ENCODE measurements at regions not wholly inside any gene's neighbourhood (a gene's known extent, or its start where the extent isn't known, plus 50 kb on each side); places are given as distances from the start of the nearest gene placed in this dataset.
"Not testable (repeated sequence)": the region's sequence is repeated elsewhere in the genome, so short reads cannot be mapped to it uniquely, and the experiment has no call there.

DNA sequence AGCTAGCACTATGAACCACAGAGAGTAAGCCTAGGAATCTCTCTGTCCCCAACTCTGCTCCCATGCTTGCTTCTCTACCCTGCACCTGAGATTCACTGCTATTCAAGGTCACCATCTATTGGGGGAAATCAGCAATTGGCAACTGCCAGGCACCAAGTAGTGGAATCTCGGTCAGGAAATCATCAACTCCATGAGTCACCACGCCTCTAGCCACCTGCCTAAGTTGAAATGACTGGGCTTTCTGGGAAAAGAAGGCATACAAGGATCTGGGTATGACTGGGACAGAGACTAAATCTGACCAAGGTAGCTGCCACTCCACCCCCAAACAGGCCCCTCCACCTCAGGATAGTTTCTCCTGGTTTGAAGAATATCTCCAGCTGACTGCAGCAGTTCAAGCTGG, 464.1 kb upstream of the CBLB start:
- no peak overlapping the region for H3K4me3 ChIP-seq
- no peak for DNase-seq
- no peaks in the 10 kb centered on the region for H3K9me3 ChIP-seq
- H3K27me3 ChIP-seq: no peaks in the 10 kb centered on the region
- H3K36me3 ChIP-seq: no peaks in the 10 kb centered on the region

DNA sequence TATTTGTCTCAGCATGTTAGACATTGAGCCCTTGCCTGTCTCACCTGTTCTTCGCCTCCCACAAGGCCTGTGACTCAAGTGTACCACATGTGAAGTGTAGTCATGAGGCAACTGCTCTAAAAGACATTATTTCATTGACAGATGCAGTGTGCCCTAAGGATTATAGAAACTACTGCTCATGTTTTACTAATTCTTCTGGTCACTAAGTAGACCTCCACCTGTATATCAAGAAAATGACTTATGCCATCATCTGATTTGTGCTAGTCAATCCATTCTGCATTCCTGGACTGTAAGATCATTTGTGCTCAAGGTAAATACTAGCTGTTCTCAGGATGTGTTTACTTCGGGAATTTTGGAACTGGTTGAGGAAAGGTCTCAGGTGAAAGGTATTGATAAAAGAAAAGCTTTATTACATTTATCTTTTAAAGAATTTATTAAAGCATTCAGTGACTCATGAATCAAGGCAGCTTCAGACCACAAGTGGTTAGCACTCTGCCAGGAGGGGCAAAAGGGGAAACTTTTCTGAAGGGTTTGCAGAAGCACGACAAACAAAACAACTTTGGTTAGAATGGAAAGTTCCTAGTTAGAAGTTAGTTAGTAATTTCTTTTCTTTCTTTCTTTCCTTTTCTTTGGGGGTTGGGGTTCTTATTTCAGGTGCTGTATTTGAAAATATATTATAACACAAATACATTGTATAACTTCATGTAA, 465.3 kb upstream of the CBLB start:
- Histone ChIP-seq H3K9me3 (no peaks in the 10 kb centered on the region), H3K27me3 (no peaks in the 10 kb centered on the region), H3K4me3 (no peak overlapping the region), H3K36me3 (no peaks in the 10 kb centered on the region)
- no peak for DNase-seq

- Histone ChIP-seq H3K36me3 (no peaks in the 10 kb centered on the region), H3K9me3 (no peaks in the 10 kb centered on the region), H3K27me3 (no peaks in the 10 kb centered on the region), H3K4me3 (no peak overlapping the region)
- DNase-seq: no peak
Observed at GRCh38 chr3:106336619-106337018, 467.8 kb upstream of the CBLB start.

DNA sequence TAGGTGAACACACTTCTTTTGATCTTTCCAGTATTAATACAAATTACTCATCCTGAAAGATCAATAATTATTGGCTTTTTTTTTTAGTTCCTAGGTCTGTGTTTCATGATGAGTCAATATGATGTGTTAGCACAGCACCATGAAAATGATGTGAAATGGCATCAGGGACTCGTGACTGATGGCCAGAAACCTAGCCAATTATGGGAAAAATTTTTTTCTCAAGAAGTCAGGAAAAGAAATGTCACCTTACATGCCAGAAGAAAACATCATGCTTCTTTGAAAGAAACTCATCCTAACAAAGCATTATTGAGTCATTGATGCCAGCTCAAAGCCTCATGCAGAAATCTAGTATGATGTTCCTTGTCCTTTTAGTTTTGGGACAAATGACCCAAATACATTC, 468.3 kb upstream of the CBLB start:
- Histone ChIP-seq H3K9me3 (no peaks in the 10 kb centered on the region), H3K27me3 (no peaks in the 10 kb centered on the region), H3K4me3 (no peak overlapping the region), H3K36me3 (no peaks in the 10 kb centered on the region)
- DNase-seq: no peak

DNA sequence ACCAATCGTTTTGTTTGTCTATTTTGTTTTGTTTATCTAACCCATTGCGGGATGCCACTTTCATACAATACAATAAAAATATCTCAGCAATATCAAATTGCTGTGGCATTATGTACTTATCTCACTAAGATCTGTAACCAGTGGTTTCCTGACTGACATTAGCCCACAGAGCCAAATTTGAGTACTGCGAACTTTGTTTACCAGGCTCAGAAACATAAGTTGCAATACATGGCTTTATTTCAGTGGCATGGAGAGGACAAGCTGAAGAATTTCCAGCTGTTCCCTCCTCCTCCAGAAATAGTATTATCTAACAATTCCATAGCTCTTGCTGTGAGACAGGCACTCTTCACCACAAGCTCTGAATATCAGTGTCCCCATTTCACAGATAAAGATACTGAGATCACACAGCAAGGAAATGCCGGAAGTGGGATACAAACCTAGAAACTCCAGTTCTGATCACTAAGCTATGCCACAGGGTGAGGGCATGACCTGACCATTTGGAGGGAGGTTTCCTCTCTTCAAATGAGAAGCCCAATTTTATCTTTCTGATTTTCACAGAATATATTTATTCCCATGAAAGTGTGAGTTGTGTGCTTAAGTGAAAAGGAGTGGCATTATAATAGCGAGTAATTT, 469.9 kb upstream of the CBLB start:
- Histone ChIP-seq H3K36me3 (no peaks in the 10 kb centered on the region), H3K9me3 (no peaks in the 10 kb centered on the region), H3K27me3 (no peaks in the 10 kb centered on the region), H3K4me3 (no peak overlapping the region)
- DNase-seq: no peak

DNA sequence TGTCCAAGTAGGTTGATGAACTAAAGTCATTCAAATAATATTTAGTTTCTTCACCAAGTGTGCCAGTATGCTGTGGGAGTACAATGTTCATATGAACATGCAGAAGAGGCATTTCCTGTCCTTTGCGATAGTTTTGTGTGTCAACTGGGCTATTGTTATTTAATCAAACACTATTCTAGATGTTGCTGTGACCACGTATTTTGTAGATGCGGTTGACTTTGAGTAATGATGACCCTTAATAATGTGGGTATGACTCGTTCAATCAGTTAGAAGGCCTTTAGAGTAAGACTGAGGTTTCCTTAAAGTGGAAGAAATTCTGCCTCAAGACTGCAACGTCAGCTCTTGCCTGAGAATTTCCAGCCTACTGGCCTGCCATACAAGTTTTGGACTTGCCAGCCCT, 470.7 kb upstream of the CBLB start:
- H3K27me3 ChIP-seq: no peaks in the 10 kb centered on the region
- no peaks in the 10 kb centered on the region for H3K36me3 ChIP-seq
- no peak for DNase-seq
- no peaks in the 10 kb centered on the region for H3K9me3 ChIP-seq
- H3K4me3 ChIP-seq: no peak overlapping the region

DNA sequence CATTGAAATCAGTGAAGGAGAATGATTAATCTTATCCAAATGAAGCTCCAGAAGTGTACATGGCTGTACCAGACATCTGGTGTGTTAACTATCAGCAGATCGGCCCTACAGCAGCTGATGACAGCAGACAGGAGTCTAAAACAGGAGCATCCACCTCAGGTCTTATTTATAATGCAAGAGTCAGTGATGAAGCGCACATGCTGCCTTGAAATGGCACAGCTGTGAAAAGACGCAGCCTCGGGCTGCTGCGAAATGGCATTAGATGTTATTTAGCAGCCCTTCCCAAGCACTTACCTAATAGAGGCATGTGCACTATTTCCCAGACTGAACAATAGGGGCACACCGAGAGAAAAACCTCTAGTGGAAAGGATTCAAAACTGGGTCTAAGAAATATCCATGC, 472.3 kb upstream of the CBLB start:
- no peak for DNase-seq
- no peaks in the 10 kb centered on the region for H3K9me3 ChIP-seq
- H3K36me3 ChIP-seq: no peaks in the 10 kb centered on the region
- no peaks in the 10 kb centered on the region for H3K27me3 ChIP-seq
- H3K4me3 ChIP-seq: no peak overlapping the region

GRCh38 chr3:106341586-106342162, 472.9 kb upstream of the CBLB start:
- H3K27me3 ChIP-seq: no peaks in the 10 kb centered on the region
- no peak overlapping the region for H3K4me3 ChIP-seq
- H3K9me3 ChIP-seq: no peaks in the 10 kb centered on the region
- no peaks in the 10 kb centered on the region for H3K36me3 ChIP-seq
- DNase-seq: no peak

- Histone ChIP-seq H3K4me3 (no peak overlapping the region), H3K27me3 (no peaks in the 10 kb centered on the region), H3K9me3 (no peaks in the 10 kb centered on the region), H3K36me3 (no peaks in the 10 kb centered on the region)
- DNase-seq: no peak
Observed at GRCh38 chr3:106342386-106342785, 473.6 kb upstream of the CBLB start.

DNA sequence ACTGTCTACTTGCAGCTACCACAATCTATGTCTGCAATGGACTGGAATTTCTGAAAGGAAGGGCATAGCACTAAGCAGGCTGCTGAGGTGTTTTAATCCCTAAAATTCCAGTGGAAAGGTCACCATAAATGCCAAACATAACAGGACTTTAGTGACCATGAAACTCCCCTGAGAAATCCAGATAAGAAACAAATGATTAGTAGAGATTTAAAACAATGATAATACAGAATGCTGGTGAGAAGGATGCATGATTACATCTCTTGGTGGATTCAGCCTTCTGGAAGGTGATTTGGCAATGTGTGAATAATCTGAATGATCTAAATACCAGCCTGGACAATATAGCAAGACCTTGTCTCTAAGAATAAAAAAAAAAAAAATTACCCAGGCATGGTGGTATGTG, 475.0 kb upstream of the CBLB start:
- H3K4me3 ChIP-seq: no peak overlapping the region
- no peaks in the 10 kb centered on the region for H3K36me3 ChIP-seq
- DNase-seq: no peak
- H3K27me3 ChIP-seq: no peaks in the 10 kb centered on the region
- H3K9me3 ChIP-seq: no peaks in the 10 kb centered on the region

GRCh38 chr3:106345353-106346027, 476.7 kb upstream of the CBLB start:
- DNase-seq: peak; percentile 58
- Histone ChIP-seq H3K9me3 (no peaks in the 10 kb centered on the region), H3K4me3 (no peak overlapping the region), H3K27me3 (no peaks in the 10 kb centered on the region), H3K36me3 (no peaks in the 10 kb centered on the region)

GRCh38 chr3:106347350-106347749, 478.5 kb upstream of the CBLB start:
- Histone ChIP-seq H3K4me3 (no peak overlapping the region), H3K27me3 (no peaks in the 10 kb centered on the region), H3K9me3 (no peaks in the 10 kb centered on the region), H3K36me3 (no peaks in the 10 kb centered on the region)
- DNase-seq: no peak

- no peak for DNase-seq
- no peaks in the 10 kb centered on the region for H3K9me3 ChIP-seq
- H3K27me3 ChIP-seq: no peaks in the 10 kb centered on the region
- no peaks in the 10 kb centered on the region for H3K36me3 ChIP-seq
- no peak overlapping the region for H3K4me3 ChIP-seq
Observed at GRCh38 chr3:106348139-106348690, 479.4 kb upstream of the CBLB start.

DNA sequence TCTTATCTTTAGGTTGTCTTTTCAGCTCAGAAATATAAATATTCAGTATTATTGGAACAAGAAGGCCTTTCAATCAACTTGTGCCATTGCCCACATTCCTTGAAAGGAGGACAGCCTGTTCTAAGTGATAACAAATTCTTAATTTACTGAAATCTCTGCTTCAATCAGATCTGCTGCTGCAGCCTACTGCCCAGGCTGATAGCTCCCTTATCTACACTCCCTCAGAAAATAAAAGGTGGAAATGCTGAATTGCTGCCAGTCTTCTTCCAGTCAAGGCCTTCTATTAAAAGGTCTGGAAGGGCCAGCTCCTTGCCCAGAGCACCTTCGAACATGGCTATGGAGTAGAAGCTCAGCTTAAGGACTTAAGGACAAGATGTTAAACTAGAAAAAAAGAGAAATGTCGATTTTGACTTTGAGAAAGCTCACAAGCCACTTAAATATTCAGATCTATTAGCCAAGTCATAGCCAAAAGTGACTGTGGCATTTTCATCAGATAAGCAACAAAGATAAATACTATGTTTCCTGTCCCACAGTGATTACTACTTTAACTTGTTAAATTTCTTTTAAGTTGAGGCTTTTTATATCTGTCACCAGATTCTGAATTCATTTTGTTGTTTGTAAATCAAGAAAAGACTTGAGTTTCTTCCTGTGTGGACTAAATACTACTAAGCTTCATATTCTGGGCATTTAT, 480.5 kb upstream of the CBLB start:
- Histone ChIP-seq H3K4me3 (no peak overlapping the region), H3K36me3 (no peaks in the 10 kb centered on the region), H3K9me3 (no peaks in the 10 kb centered on the region), H3K27me3 (no peaks in the 10 kb centered on the region)
- DNase-seq: no peak

- Histone ChIP-seq H3K4me3 (no peak overlapping the region), H3K36me3 (no peaks in the 10 kb centered on the region), H3K27me3 (no peaks in the 10 kb centered on the region), H3K9me3 (no peaks in the 10 kb centered on the region)
- no peak for DNase-seq
Observed at GRCh38 chr3:106355873-106356272, 487.1 kb upstream of the CBLB start.

GRCh38 chr3:106359692-106360091, 490.9 kb upstream of the CBLB start:
- no peak for DNase-seq
- Histone ChIP-seq H3K4me3 (no peak overlapping the region), H3K9me3 (no peaks in the 10 kb centered on the region; the same call in 1 of the 2 replicates), H3K36me3 (no peaks in the 10 kb centered on the region), H3K27me3 (no peaks in the 10 kb centered on the region)

- H3K9me3 ChIP-seq, H3K36me3 ChIP-seq, DNase-seq, H3K4me3 ChIP-seq, H3K27me3 ChIP-seq: not testable (repeated sequence)
Observed at GRCh38 chr3:106360901-106361300, 492.1 kb upstream of the CBLB start.

Data from MG63 (cell line).